NCI-H1436 (cell line): ENCODE measurements at regions not wholly inside any gene's neighbourhood (a gene's known extent, or its start where the extent isn't known, plus 50 kb on each side); places are given as distances from the start of the nearest gene placed in this dataset.

ENCODE experiments used
- DNase-seq: peaks from one replicate; lab custom pipeline; 2025; lab: John Stamatoyannopoulos, UW

DNA sequence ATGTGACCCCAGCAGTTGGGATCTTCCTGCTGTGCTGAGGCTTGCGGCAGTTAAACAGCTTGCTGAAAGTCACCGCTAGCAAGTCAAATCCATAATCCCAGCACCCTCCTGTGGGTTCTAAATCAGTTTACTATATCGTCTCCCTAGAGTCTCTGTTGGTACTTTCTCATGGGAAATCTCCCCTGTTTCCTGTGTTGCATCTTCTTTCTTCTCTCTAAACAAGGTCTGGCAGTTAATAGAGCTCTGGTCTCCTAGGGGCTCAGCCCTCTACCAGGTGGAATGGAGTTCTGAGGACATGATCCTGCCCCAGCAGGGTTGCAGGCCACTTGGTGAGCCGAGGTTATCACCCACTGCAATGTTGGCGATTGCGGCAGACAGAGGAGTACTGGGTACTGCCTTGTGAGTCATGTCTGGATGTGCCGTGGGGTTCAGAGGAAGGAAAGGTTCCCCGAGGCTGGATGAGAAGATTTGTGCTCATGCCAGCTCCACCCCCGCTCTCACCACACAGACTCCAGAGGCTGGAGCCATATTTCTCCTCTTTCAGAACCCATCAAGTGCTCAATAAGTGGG, 59.4 kb upstream of the SIX2 start:
- DNase-seq: no peak

DNA sequence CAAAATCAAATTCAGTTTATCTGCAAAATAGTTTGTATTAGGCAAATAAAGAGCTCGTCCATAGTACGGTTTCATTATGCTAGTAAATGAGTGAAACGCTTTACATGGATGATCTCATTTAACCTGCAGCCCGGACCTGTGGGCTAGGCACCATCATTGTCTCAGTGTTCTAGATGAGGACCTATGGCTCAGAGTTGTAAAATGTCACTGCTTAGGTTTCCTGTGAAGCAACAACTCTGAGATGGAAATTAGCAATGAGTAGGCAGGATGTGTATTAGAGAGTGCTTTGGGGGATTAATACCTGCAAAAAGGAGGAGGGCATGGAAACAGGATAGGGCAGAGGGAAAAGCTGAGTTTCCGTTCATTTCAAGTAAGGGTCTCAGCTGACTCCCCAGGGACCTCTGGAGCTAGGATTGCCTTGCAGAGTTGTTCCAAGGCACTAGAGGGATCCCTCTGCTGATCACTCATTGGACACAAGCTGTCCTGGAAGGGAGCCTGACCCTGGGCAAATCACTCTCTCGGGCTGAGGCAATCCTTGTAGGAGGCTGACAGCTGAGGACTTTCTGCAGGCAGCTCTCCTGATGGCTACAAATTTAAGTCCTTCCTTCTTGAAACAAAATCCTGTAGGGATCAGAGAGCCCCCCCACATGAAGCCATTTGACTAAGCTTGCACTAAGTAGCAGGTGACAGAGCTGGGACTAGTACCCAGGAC, 58.8 kb upstream of the SIX2 start:
- DNase-seq: no peak
